ENCODE measurements at regions not wholly inside any gene's neighbourhood (a gene's known extent, or its start where the extent isn't known, plus 50 kb on each side); places are given as distances from the start of the nearest gene placed in this dataset.

DNA sequence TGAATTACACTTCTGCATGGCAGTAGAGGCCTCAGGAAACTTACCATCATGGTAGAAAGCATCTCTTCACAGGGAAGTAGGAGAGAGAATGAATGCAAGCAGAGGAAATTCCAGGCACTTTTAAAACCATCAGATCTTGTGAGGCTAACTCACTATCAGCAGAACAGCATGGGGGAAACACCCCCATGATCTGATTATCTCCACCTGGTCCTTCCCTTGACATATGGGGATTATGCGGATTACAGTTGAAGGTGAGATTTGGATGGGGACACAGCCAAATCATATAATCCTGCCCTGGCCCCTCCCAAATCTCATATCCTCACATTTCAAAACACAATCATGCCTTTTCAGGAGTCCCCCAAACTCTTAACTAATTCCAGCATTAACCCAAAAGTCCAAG lies 691.1 kb downstream of the SI start:
- Histone ChIP-seq H3K27me3 (ENCODE audit: control insufficient read depth, insufficient read depth, low read length) (no peaks in the 10 kb centered on the region), H3K36me3 (ENCODE audit: control insufficient read depth, insufficient read depth, low read length) (no peaks in the 10 kb centered on the region), H3K4me3 (ENCODE audit: low read depth, low read length) (no peak overlapping the region)
- no peak for TF ChIP-seq CTCF (IDR thresholded peaks at IDR 0.05; ENCODE audit: insufficient read depth, low read depth, low read length)
- POLR2A ChIA-PET: no interaction called here
- CTCF ChIA-PET: no interaction called here
- DNase-seq (ENCODE audit: low read depth): no peak

DNA sequence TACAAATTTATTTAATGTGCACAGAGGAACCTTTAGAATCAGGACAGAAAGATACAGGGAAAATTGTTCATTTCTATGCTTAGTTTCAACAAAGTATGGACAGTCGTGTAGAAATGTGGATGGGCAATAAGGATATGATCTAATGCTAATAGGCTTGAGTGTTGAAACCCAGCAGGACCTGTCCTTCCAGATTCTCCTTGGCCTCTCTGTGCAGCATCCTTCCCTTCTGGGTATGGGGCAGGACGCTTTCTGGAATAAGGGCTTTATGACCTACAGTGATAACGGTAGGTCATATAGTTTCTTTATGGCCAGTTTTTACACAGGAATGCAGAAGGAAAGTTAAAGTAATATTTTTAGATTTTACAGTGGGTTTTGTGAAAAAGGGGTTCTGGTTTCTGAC lies 698.1 kb downstream of the SI start:
- ChIA-PET POLR2A (no interaction called here), CTCF (no interaction called here)
- Histone ChIP-seq H3K4me3 (ENCODE audit: low read depth, low read length) (no peak overlapping the region), H3K27me3 (ENCODE audit: control insufficient read depth, insufficient read depth, low read length) (no peaks in the 10 kb centered on the region), H3K36me3 (ENCODE audit: control insufficient read depth, insufficient read depth, low read length) (no peaks in the 10 kb centered on the region)
- TF ChIP-seq CTCF (IDR thresholded peaks at IDR 0.05; ENCODE audit: insufficient read depth, low read depth, low read length): no peak
- DNase-seq (ENCODE audit: low read depth): no peak

GRCh38 chr3:164377466-164377865 lies 700.8 kb downstream of the SI start:
- TF ChIP-seq CTCF (IDR thresholded peaks at IDR 0.05; ENCODE audit: insufficient read depth, low read depth, low read length): no peak
- ChIA-PET POLR2A (no interaction called here), CTCF (no interaction called here)
- Histone ChIP-seq H3K36me3 (ENCODE audit: control insufficient read depth, insufficient read depth, low read length) (no peaks in the 10 kb centered on the region), H3K4me3 (ENCODE audit: low read depth, low read length) (no peak overlapping the region), H3K27me3 (ENCODE audit: control insufficient read depth, insufficient read depth, low read length) (no peaks in the 10 kb centered on the region)
- no peak for DNase-seq (ENCODE audit: low read depth)

DNA sequence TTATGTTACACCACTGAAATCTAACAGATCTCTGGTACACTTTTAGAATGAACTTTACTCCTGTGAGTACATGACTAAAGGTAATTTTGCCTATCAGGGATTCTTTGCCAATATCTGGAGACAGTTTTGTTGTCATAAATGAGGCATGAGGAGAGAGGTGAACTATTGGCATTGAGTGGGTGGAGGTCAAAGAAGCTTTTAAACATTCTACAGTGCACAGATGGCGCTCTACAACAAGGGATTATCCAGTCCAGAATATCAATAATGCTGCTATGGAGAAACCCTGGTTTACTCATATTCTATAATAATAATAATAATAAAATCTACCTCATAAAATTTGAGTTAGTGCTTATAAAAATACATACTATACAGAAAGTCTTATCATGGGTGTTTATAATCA lies 702.3 kb downstream of the SI start:
- Histone ChIP-seq H3K27me3 (ENCODE audit: control insufficient read depth, insufficient read depth, low read length) (no peaks in the 10 kb centered on the region), H3K36me3 (ENCODE audit: control insufficient read depth, insufficient read depth, low read length) (no peaks in the 10 kb centered on the region), H3K4me3 (ENCODE audit: low read depth, low read length) (no peak overlapping the region)
- no peak for DNase-seq (ENCODE audit: low read depth)
- CTCF ChIA-PET: interaction anchor here (0.6 kb wide), 1 partner anchor 11 kb away, joined by 3 read pairs; no protein-coding TSS in a partner anchor
- TF ChIP-seq CTCF (IDR thresholded peaks at IDR 0.05; ENCODE audit: insufficient read depth, low read depth, low read length): no peak
- POLR2A ChIA-PET: no interaction called here

DNA sequence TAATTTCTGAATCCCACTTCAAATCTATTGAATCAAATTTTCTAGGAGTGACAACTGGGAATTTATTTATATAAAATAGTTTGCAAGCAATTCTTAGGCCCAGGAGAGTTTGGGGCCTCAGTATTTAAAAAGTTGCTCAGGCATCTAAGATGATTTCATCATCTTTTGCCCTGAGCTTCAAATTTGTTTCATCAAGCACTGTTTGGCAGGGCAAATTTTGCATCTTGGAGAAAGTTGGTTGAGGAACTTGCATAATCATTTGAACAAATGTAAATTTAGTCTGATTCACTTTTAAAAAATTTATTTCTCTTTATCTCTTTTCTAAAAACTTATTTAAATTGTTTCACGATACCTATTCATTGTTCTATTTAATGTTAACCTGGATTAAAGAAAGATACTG lies 702.8 kb downstream of the SI start:
- CTCF ChIA-PET: no interaction called here
- Histone ChIP-seq H3K36me3 (ENCODE audit: control insufficient read depth, insufficient read depth, low read length) (no peaks in the 10 kb centered on the region), H3K27me3 (ENCODE audit: control insufficient read depth, insufficient read depth, low read length) (no peaks in the 10 kb centered on the region), H3K4me3 (ENCODE audit: low read depth, low read length) (no peak overlapping the region)
- POLR2A ChIA-PET: no interaction called here
- TF ChIP-seq CTCF (IDR thresholded peaks at IDR 0.05; ENCODE audit: insufficient read depth, low read depth, low read length): no peak
- DNase-seq (ENCODE audit: low read depth): no peak
